Epithelial cell of esophagus (primary cell): ENCODE measurements at regions not wholly inside any gene's neighbourhood (a gene's known extent, or its start where the extent isn't known, plus 50 kb on each side); places are given as distances from the start of the nearest gene placed in this dataset.

Experiments
- DNase-seq: peaks from one replicate; pipeline ENCODE4 v3.0.0; 2010; ENCODE audit warnings: low read depth
- H3K4me3 ChIP-seq: 2 replicates; pipeline ENCODE4 v1.5.1; 2011; ENCODE audit warnings: mild to moderate bottlenecking, low read length, control low read depth
- CTCF ChIP-seq: IDR thresholded peaks from 2 replicates; pipeline ENCODE4 v1.5.1; 2011; ENCODE audit warnings: low read depth, mild to moderate bottlenecking, low read length, control low read depth, inconsistent platforms; ENCODE audit not compliant: insufficient read depth; ENCODE audit errors: missing control alignments

- H3K4me3 ChIP-seq = no peak overlapping the region
- DNase-seq = no peak
- no peak for TF ChIP-seq CTCF
Observed at GRCh38 chr2:118449401-118449800, 361.1 kb downstream of the INSIG2 start.

- peak; percentile 32 for DNase-seq
- no peak overlapping the region for H3K4me3 ChIP-seq
- no peak for TF ChIP-seq CTCF
Observed at GRCh38 chr2:118443596-118443995, 355.3 kb downstream of the INSIG2 start.

- DNase-seq = no peak
- no peak overlapping the region for H3K4me3 ChIP-seq
- TF ChIP-seq CTCF = no peak
Observed at GRCh38 chr2:118442996-118443553, 354.8 kb downstream of the INSIG2 start.

- H3K4me3 ChIP-seq = no peak overlapping the region
- DNase-seq = no peak
- no peak for TF ChIP-seq CTCF
Observed at GRCh38 chr2:118442046-118442445, 353.8 kb downstream of the INSIG2 start.

GRCh38 chr2:118440404-118441098 lies 352.3 kb downstream of the INSIG2 start:
- no peak overlapping the region for H3K4me3 ChIP-seq
- no peak for TF ChIP-seq CTCF
- DNase-seq = no peak

- no peak overlapping the region for H3K4me3 ChIP-seq
- TF ChIP-seq CTCF = no peak
- DNase-seq = no peak
Observed at GRCh38 chr2:118437501-118437900, 349.2 kb downstream of the INSIG2 start.

DNA sequence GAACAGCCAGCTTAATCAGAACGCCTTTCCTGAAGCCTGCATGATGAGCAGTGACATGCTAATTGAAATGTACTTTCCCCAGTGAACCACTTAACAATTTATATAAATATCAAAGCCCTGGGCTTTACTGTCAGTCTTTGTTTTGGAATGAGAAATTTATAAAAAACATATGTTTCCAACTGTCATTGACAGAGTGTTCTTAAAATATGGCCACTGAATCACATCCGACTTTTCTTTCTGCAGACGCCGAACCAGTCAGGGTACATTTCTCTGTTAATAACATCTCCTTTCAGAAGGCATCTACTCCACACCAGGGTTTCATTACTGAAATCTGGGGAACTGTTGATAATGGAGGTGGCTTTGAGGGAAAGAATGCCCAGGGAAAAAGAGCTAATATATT lies 343.7 kb downstream of the INSIG2 start:
- no peak for TF ChIP-seq CTCF
- no peak overlapping the region for H3K4me3 ChIP-seq
- DNase-seq = no peak
